Activated CD4-positive, alpha-beta T cell treated with anti-CD3 and anti-CD28 coated beads, Interleukin-2, amount 10 ng/mL, durations not matched to agents 24 days and 14 days (primary cell): ENCODE measurements at regions not wholly inside any gene's neighbourhood (a gene's known extent, or its start where the extent isn't known, plus 50 kb on each side); places are given as distances from the start of the nearest gene placed in this dataset.
"Not testable (repeated sequence)": the region's sequence is repeated elsewhere in the genome, so short reads cannot be mapped to it uniquely, and the experiment has no call there.

Experiments
- DNase-seq: peaks from one replicate; pipeline ENCODE4 v3.0.0; 2022
- H3K27ac Mint-ChIP-seq: one replicate; pipeline ENCODE4 v1.8.0; 2022; ENCODE audit warnings: mild to moderate bottlenecking, mixed read lengths
- H3K27me3 Mint-ChIP-seq: one replicate; pipeline ENCODE4 v1.8.0; 2022; ENCODE audit warnings: mixed read lengths
- H3K36me3 Mint-ChIP-seq: one replicate; pipeline ENCODE4 v1.8.0; 2022; ENCODE audit warnings: low read depth, mild to moderate bottlenecking, mixed read lengths
- H3K4me1 Mint-ChIP-seq: one replicate; pipeline ENCODE4 v1.8.0; 2021; ENCODE audit warnings: mixed read lengths
- H3K4me3 Mint-ChIP-seq: one replicate; pipeline ENCODE4 v1.8.0; 2022; ENCODE audit warnings: mild to moderate bottlenecking, moderate library complexity, mixed read lengths
- H3K9me3 Mint-ChIP-seq: one replicate; pipeline ENCODE4 v1.8.0; 2021; ENCODE audit warnings: mixed read lengths
- intact Hi-C: fragments of 100-400 bp; cut with micrococcal nuclease; formaldehyde crosslinking; loops from one replicate; pipeline ENCODE4 v1.15.1; 2023

DNA sequence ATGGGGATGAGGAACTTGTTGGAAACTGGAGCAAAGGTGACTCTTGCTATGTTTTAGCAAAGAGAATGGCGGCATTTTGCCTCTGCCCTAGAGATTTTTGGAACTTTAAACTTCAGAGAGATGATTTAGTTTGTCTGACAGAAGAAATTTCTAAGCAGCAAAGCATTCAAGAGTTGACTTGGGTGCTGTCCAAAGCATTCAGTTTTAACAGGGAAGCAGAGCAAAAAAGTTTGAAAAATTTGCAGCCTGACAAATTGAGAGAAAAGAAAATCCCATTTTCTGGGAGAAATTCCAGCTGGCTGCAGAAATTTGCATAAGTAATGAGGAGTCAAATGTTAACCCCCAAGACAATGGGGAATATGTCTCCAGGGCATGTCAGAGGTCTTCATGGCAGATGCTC is 682.3 kb upstream of the ST8SIA4 start:
- intact Hi-C loops, result no loop called here
- H3K4me1 Mint-ChIP-seq, result no peaks in the 10 kb centered on the region
- H3K9me3 Mint-ChIP-seq, result peaks cover 5% of the 10 kb centered on the region

DNA sequence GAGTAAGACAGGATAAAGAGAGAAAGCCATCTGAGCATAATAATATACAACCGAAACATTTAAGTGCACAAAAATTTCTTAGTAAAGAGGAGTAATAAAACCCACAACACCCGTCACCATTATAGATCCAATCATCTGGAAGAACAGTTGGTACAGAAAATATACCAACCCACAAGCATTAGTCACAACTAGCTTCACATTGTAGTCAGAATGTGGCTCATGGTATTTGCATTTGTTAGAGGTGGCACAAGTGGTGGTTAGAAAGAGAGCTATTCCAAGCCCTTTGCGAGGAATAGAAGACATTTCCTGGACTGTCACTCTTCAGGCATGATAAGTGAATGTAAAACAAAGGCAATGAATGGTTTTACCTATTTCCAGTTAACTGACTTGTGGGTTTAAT is 677.5 kb upstream of the ST8SIA4 start:
- no peak overlapping the region for H3K4me3 Mint-ChIP-seq
- no peak overlapping the region for H3K27ac Mint-ChIP-seq
- intact Hi-C loops, result no loop called here
- no peaks in the 10 kb centered on the region for H3K27me3 Mint-ChIP-seq
- H3K9me3 Mint-ChIP-seq, result no peaks in the 10 kb centered on the region
- DNase-seq, result no peak
- no peaks in the 10 kb centered on the region for H3K4me1 Mint-ChIP-seq
- H3K36me3 Mint-ChIP-seq, result no peaks in the 10 kb centered on the region

More for the DNA sequence above, 682.3 kb upstream of the ST8SIA4 start:
- Mint-ChIP-seq H3K36me3 (no peaks in the 10 kb centered on the region), H3K27ac (no peak overlapping the region), H3K4me3 (no peak overlapping the region), H3K27me3 (no peaks in the 10 kb centered on the region)
- no peak for DNase-seq

DNA sequence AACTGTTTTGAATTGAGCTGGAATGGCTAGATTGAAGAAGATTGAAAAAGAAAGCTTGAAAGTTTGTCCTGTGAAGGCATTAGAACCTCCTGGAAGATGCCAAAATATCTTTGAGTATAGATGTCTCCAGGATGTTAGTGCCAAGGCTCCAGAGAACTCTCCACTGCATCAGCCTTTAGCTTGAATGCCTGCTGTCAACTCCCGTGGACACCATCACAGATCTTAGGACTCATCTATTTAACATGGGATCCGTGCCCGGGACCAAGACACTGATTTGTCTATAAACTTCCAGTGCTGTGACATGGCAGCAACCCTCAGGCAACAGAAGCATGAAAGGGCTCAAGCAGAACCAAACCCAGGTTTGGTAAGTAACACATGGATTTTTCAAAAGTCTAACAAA is 670.9 kb upstream of the ST8SIA4 start:
- intact Hi-C loops, result no loop called here
- Mint-ChIP-seq H3K36me3 (no peaks in the 10 kb centered on the region), H3K9me3 (no peaks in the 10 kb centered on the region), H3K27me3 (no peaks in the 10 kb centered on the region), H3K27ac (no peak overlapping the region), H3K4me3 (no peak overlapping the region), H3K4me1 (no peaks in the 10 kb centered on the region)
- DNase-seq, result no peak

DNA sequence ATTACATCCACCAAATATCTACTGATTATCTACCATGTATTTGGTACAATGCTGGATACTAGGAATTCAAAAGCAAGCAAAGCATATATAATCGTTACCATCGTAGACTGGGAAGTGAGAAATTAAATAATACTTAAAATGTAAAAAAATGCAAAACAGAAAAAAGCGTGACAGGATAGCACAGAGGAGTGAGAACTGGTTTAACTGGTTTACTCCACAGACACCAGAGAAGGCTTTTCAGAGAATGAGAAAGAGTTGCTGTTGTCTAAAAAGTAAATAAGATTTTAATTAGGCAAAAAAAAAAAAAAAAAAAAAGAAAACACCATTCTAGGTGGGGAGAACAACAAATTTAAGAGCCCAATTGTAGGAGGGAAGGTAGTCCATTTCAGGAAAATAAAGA is 657.9 kb upstream of the ST8SIA4 start:
- no peaks in the 10 kb centered on the region for H3K9me3 Mint-ChIP-seq
- intact Hi-C loops, result no loop called here
- H3K27me3 Mint-ChIP-seq, result no peaks in the 10 kb centered on the region
- no peak for DNase-seq
- H3K36me3 Mint-ChIP-seq, result no peaks in the 10 kb centered on the region
- H3K4me1 Mint-ChIP-seq, result no peaks in the 10 kb centered on the region
- no peak overlapping the region for H3K27ac Mint-ChIP-seq
- no peak overlapping the region for H3K4me3 Mint-ChIP-seq

DNA sequence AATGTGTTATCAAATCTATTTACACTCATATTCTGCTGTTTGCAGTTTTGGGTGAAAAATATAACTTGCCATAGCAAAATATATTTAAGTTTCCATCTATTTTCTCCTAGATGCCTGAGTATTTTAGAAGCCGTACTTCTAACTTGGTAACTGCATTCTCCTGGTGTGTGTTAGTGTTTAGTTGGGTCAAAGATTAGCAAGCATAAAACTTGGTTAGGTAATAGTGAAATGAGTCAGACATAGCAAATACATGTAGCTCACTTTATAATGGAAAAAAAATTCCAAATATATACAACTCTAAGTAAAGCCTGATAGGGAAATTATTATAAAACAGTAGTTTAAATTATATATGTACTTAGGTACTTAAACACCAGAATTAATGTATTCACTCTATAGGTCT is 640.7 kb upstream of the ST8SIA4 start:
- Mint-ChIP-seq H3K27ac (no peak overlapping the region), H3K36me3 (no peaks in the 10 kb centered on the region), H3K27me3 (no peaks in the 10 kb centered on the region), H3K4me1 (no peaks in the 10 kb centered on the region), H3K4me3 (no peak overlapping the region), H3K9me3 (no peaks in the 10 kb centered on the region)
- intact Hi-C loops, result no loop called here
- no peak for DNase-seq

DNA sequence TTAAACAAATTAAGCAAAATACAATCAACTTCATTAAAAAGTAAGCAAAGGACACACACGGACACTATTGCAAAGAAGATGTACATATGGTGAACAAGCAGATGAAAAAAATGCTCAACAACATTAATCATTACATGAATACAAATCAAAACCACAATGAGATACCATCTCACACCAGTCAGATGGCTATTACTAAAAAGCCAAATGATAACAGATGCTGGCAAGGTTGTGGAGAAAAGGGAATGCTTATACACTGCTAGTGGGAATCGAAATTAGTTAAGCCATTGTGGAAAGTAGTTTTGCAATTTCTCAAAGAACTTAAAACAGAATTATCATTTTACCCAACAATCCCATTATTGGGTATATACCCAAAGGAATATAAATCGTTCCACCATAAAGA is 636.2 kb upstream of the ST8SIA4 start:
- H3K36me3 Mint-ChIP-seq, result no peaks in the 10 kb centered on the region
- intact Hi-C loops, result no loop called here
- no peak overlapping the region for H3K4me3 Mint-ChIP-seq
- H3K9me3 Mint-ChIP-seq, result peaks cover 6% of the 10 kb centered on the region
- no peak for DNase-seq
- H3K27me3 Mint-ChIP-seq, result no peaks in the 10 kb centered on the region
- no peak overlapping the region for H3K27ac Mint-ChIP-seq
- H3K4me1 Mint-ChIP-seq, result no peaks in the 10 kb centered on the region

DNA sequence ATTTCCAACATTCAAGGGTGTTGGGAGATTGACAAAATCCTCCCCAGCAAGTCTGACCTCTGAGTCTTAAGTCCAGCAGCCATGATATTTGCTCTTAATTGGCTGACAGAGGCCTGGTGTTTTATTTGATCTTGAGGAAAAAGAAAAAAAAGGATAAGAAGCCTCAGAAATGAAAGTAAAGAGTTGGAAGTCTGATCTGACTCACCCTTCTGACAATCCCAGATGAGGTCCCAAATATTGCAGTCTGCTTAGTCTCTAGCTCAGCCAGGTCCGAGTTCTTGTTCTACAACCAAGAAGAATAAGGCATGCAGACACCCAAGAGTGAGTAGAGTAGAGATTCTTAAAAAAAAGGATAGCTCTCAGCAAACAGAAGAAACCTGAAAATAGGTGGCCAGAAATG is 632.5 kb upstream of the ST8SIA4 start:
- Mint-ChIP-seq H3K36me3 (no peaks in the 10 kb centered on the region), H3K9me3 (peaks cover 6% of the 10 kb centered on the region), H3K4me3 (no peak overlapping the region), H3K4me1 (no peaks in the 10 kb centered on the region), H3K27ac (no peak overlapping the region), H3K27me3 (no peaks in the 10 kb centered on the region)
- intact Hi-C loops, result no loop called here
- no peak for DNase-seq

DNA sequence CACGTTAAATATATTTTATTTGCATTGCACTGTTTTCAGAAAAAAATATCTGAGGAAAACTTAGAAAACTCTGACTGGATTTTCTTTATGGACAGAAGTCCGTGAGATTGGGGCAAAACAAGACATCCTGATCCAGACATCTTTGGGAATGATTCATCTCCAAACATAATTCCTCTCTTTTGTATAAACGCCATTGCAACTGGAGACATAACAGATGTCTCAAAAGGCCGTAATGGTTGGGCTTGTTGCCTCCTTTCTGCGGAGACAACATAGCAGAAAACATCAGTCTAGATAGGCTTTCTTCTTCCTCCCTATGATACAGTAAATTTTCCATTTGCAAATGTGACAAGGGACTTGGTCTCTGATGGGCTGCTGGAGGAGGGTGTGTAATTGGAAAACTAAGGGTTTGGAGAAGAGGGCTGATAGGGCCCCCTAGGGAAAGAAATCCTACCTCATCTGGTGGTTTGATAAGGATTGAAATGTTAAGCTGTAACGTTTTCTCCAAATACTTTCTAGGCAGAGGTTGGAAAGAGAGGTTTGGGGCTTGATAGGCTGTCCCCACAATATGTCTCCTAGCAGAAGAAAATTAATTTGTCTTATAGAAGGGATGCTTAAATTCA is 631.5 kb upstream of the ST8SIA4 start:
- H3K27ac Mint-ChIP-seq, result no peak overlapping the region
- no peak overlapping the region for H3K4me3 Mint-ChIP-seq
- H3K9me3 Mint-ChIP-seq, result peaks cover 6% of the 10 kb centered on the region
- no peaks in the 10 kb centered on the region for H3K36me3 Mint-ChIP-seq
- no peaks in the 10 kb centered on the region for H3K27me3 Mint-ChIP-seq
- intact Hi-C loops, result no loop called here
- H3K4me1 Mint-ChIP-seq, result no peaks in the 10 kb centered on the region
- DNase-seq, result no peak

DNA sequence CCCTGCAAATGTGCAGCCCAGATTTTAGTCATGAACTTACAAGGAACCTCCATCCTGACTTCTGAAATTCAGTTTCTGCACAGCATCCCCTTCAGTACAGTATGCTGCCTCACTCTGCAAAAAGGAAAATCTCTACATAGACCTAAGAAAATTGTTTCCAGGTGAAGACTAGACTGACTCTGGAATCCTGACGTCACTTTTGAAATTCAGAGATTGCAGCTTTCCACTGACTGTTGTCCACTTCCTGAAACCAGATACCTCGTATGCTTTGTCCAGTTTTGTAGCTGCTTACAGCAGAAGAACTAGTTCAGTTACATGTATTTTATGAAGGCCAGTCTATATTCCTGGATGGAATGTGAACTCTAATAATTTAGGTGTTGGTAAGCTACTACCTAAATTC is 629.3 kb upstream of the ST8SIA4 start:
- no peaks in the 10 kb centered on the region for H3K27me3 Mint-ChIP-seq
- H3K4me3 Mint-ChIP-seq, result no peak overlapping the region
- H3K9me3 Mint-ChIP-seq, result peaks cover 12% of the 10 kb centered on the region

DNA sequence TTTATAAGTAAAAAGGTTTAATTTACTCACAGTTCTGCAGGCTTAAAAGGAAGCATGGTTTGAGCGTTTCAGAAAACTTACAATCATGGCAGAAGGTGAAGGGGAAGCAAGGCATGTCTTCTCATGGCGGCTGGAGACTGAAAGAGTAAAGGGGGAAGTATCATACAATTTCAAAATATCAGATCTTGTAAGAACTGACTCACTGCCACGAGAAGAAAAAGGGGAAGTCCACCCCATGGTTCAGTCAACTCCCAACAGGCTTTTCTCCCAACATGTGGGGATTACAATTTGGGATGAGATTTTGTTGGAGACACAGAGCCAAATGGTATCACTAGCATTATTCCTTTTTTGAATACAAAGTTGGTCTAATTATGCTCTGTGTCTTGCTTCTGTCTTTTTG is 627.9 kb upstream of the ST8SIA4 start:
- no peaks in the 10 kb centered on the region for H3K4me1 Mint-ChIP-seq
- no peak overlapping the region for H3K4me3 Mint-ChIP-seq
- intact Hi-C loops, result no loop called here
- no peak overlapping the region for H3K27ac Mint-ChIP-seq
- H3K9me3 Mint-ChIP-seq, result peaks cover 9% of the 10 kb centered on the region
- H3K27me3 Mint-ChIP-seq, result no peaks in the 10 kb centered on the region
- DNase-seq, result no peak
- H3K36me3 Mint-ChIP-seq, result no peaks in the 10 kb centered on the region

More for the DNA sequence above, 629.3 kb upstream of the ST8SIA4 start:
- Mint-ChIP-seq H3K36me3 (no peaks in the 10 kb centered on the region), H3K4me1 (no peaks in the 10 kb centered on the region), H3K27ac (no peak overlapping the region)
- DNase-seq, result no peak
- intact Hi-C loops, result no loop called here

DNA sequence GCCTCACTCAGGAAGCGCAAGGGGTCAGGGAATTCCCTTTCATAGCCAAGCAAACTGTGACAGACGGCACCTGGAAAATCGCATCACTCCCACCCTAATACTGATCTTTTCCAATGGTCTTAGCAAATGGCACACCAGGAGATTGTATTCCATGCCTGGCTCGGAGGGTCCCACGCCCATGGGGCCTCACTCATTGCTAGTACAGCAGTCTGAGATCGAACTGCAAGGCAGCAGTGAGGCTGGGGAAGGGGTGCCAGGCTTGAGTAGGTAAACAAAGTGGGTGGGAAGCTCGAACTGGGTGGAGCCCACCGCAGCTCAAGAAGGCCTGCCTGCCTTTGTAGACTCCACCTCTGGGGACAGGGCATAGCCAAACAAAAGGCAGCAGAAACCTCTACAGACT is 626.0 kb upstream of the ST8SIA4 start:
- H3K9me3 Mint-ChIP-seq, DNase-seq, H3K27me3 Mint-ChIP-seq, H3K4me3 Mint-ChIP-seq, H3K4me1 Mint-ChIP-seq, H3K27ac Mint-ChIP-seq, intact Hi-C loops, H3K36me3 Mint-ChIP-seq: not testable (repeated sequence)

DNA sequence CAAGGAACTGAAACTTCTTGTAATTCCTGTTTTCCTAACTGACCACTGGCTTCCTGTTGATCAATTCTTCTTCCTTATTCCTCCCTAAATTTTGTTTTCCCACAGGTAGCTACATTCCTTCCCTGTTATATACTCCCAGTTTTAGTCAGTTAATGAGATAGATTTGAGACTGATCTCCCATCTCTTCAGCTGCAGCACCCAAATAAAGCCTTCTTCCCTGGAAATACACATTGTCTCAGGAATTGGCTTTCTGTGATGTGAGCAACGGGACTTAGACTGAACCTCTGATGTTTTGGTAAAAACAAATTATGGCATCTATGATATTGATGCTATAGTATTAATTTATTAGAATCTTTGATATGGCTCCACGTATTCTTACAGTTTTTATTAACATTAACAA is 617.3 kb upstream of the ST8SIA4 start:
- H3K27ac Mint-ChIP-seq, result no peak overlapping the region
- H3K36me3 Mint-ChIP-seq, result no peaks in the 10 kb centered on the region
- no peaks in the 10 kb centered on the region for H3K27me3 Mint-ChIP-seq
- intact Hi-C loops, result no loop called here
- no peak for DNase-seq
- H3K4me1 Mint-ChIP-seq, result no peaks in the 10 kb centered on the region
- no peaks in the 10 kb centered on the region for H3K9me3 Mint-ChIP-seq
- no peak overlapping the region for H3K4me3 Mint-ChIP-seq

DNA sequence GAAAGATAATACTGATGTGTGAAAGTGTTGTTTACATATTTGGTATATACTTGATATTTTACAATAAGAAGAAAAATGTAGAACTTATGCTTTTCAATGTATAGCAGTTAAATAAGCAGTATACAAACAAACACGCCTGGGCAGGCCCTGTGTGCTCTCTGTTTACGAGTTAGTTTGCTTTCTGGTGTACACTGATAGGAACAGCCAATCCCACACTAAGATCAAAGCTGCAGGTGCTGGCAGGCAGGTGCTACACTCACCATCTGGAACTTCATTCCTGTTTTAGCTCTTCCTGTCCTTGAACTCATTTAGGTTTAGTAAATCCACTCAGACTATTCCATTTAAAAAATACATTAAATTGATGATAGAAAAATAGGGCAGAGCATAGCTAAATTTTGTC is 614.7 kb upstream of the ST8SIA4 start:
- H3K9me3 Mint-ChIP-seq, result no peaks in the 10 kb centered on the region
- DNase-seq, result no peak
- no peaks in the 10 kb centered on the region for H3K36me3 Mint-ChIP-seq
- H3K27me3 Mint-ChIP-seq, result no peaks in the 10 kb centered on the region
- no peak overlapping the region for H3K27ac Mint-ChIP-seq
- H3K4me1 Mint-ChIP-seq, result no peaks in the 10 kb centered on the region
- H3K4me3 Mint-ChIP-seq, result no peak overlapping the region
- intact Hi-C loops, result no loop called here

DNA sequence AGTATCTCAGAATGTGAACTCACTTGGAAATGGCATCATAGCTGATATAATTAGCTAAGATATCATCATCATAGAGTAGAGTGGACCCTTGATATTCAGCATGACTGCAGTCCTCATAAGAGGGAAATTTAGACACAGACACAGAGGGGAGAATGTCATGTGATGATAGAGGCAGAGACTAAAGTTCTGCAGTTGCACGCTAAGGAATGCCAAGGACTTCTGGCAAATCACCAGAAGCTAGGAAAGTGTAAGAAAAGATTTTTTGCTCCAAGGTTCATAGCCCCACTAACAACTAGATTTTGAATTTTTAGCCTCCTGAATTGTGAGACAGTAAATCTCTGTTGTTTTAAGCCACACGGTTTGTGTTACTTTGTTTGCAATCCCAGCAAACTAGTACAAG is 612.6 kb upstream of the ST8SIA4 start:
- Mint-ChIP-seq H3K27ac (no peak overlapping the region), H3K27me3 (no peaks in the 10 kb centered on the region), H3K4me3 (no peak overlapping the region), H3K4me1 (no peaks in the 10 kb centered on the region), H3K36me3 (no peaks in the 10 kb centered on the region), H3K9me3 (no peaks in the 10 kb centered on the region)
- intact Hi-C loops, result no loop called here
- no peak for DNase-seq

DNA sequence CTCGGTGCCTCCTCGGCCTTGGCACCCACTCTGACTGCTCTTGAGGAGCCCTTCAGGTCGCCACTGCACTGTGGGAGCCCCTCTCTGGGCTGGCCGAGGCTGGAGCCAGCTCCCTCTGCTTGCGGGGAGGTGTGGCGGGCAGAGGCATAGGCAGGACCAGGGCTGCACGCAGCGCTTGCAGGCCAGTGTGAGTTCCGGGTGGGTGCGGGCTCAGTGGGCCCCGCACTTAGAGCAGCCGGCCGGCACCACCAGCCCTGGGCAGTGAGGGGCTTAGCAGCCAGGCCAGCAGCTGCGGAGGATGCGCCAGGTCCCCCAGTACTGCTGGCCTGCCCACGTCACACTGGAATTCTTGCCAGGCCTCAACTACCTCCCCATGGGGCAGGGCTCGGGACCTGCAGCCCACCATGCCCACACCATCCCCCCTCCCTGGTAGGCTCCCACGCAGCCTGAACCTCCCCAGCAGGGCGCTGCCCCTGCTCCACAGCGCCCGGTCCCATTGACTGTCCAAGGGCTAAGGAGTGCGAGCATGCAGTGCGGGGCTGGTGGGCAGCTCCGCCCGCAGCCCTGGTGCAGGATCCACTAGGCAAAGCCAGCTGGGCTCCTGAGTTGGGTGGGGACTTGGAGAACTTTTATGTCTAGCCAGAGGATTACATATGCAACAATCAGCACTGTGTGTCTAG is 602.9 kb upstream of the ST8SIA4 start:
- H3K4me3 Mint-ChIP-seq, result no peak overlapping the region
- no peaks in the 10 kb centered on the region for H3K36me3 Mint-ChIP-seq
- no peaks in the 10 kb centered on the region for H3K4me1 Mint-ChIP-seq
- peaks cover 10% of the 10 kb centered on the region for H3K9me3 Mint-ChIP-seq
- H3K27ac Mint-ChIP-seq, result no peak overlapping the region
- intact Hi-C loops, result no loop called here
- H3K27me3 Mint-ChIP-seq, result no peaks in the 10 kb centered on the region
- DNase-seq, result no peak
